HEK293T (cell line): ENCODE measurements at regions not wholly inside any gene's neighbourhood (a gene's known extent, or its start where the extent isn't known, plus 50 kb on each side); places are given as distances from the start of the nearest gene placed in this dataset.

ENCODE experiments used
- CTCF ChIA-PET: fragments of 350-600 bp; formaldehyde crosslinking; extraction: SDS; loops from one replicate; lab custom pipeline; 2021; ENCODE audit warnings: antibody characterized with exemption, inconsistent platforms; lab: Yijun Ruan, JAX
- POLR2A ChIA-PET: fragments of 350-600 bp; formaldehyde crosslinking; extraction: SDS; loops from one replicate; lab custom pipeline; 2020; ENCODE audit warnings: antibody characterized with exemption, inconsistent platforms; lab: Yijun Ruan, JAX
- DNase-seq: peaks from one replicate; pipeline ENCODE4 v3.0.0; 2012; ENCODE audit warnings: mixed read lengths; ENCODE audit errors: extremely low spot score
- ARNT ChIP-seq: fragments of 450-650 bp; IDR thresholded peaks from 2 replicates; pipeline ENCODE4 v1.6.1; 2017; ENCODE audit warnings: mild to moderate bottlenecking
- BHLHE40 ChIP-seq: fragments of 450-650 bp; IDR thresholded peaks from 2 replicates; pipeline ENCODE4 v1.6.1; 2016; ENCODE audit warnings: mild to moderate bottlenecking, moderate library complexity, borderline replicate concordance
- CTBP1 ChIP-seq: fragments of 450-650 bp; IDR thresholded peaks from 2 replicates; pipeline ENCODE4 v1.6.1; 2016; ENCODE audit warnings: borderline replicate concordance
- ELF4 ChIP-seq: fragments of 450-650 bp; IDR thresholded peaks from 2 replicates; pipeline ENCODE4 v1.6.1; 2017; ENCODE audit warnings: antibody characterized with exemption
- FOXA1 ChIP-seq: fragments of 450-650 bp; IDR thresholded peaks from 2 replicates; pipeline ENCODE4 v1.6.1; 2016; ENCODE audit warnings: mild to moderate bottlenecking
- FOXK2 ChIP-seq: fragments of 450-650 bp; IDR thresholded peaks from 2 replicates; pipeline ENCODE4 v1.6.1; 2016; ENCODE audit warnings: mild to moderate bottlenecking
- FOXM1 ChIP-seq: fragments of 450-650 bp; IDR thresholded peaks from 2 replicates; pipeline ENCODE4 v1.6.1; 2017; ENCODE audit warnings: mild to moderate bottlenecking, borderline replicate concordance
- HDGF ChIP-seq: fragments of 450-650 bp; IDR thresholded peaks from 2 replicates; pipeline ENCODE4 v1.6.1; 2017; ENCODE audit warnings: antibody characterized with exemption, borderline replicate concordance
- L3MBTL2 ChIP-seq: fragments of 450-650 bp; conservative IDR thresholded peaks from 2 replicates; pipeline ENCODE4 v1.6.1; 2016; ENCODE audit warnings: mild to moderate bottlenecking
- LEF1 ChIP-seq: fragments of 450-650 bp; IDR thresholded peaks from 2 replicates; pipeline ENCODE4 v1.6.1; 2017; ENCODE audit warnings: mild to moderate bottlenecking, borderline replicate concordance
- NFRKB ChIP-seq: fragments of 450-650 bp; IDR thresholded peaks from 2 replicates; pipeline ENCODE4 v1.6.1; 2016; ENCODE audit warnings: mild to moderate bottlenecking, moderate library complexity
- PKNOX1 ChIP-seq: fragments of 450-650 bp; IDR thresholded peaks from 2 replicates; pipeline ENCODE4 v1.6.1; 2016
- SP1 ChIP-seq: fragments of 450-650 bp; IDR thresholded peaks from 2 replicates; pipeline ENCODE4 v1.6.1; 2017
- SUZ12 ChIP-seq: fragments of 450-650 bp; IDR thresholded peaks from 2 replicates; pipeline ENCODE4 v1.6.1; 2016; ENCODE audit warnings: mild to moderate bottlenecking
- TARDBP ChIP-seq: fragments of 450-650 bp; IDR thresholded peaks from 2 replicates; pipeline ENCODE4 v1.6.1; 2016
- ZNF384 ChIP-seq: fragments of 450-650 bp; IDR thresholded peaks from 2 replicates; pipeline ENCODE4 v1.6.1; 2016

- no peak for DNase-seq
- ChIA-PET POLR2A (no interaction called here), CTCF (interaction anchor here (0.6 kb wide), 1 partner anchor 61 kb away, joined by 4 read pairs; no protein-coding TSS in a partner anchor)
- no peak for TF ChIP-seq ELF4
- TF ChIP-seq L3MBTL2, result no peak
- TF ChIP-seq FOXA1, result no peak
- TF ChIP-seq LEF1, result no peak
- TF ChIP-seq SP1, result no peak
- TF ChIP-seq SUZ12, result no peak
- TF ChIP-seq TARDBP, result no peak
- no peak for TF ChIP-seq BHLHE40
- TF ChIP-seq NFRKB, result no peak
- TF ChIP-seq HDGF, result no peak
- TF ChIP-seq CTBP1, result no peak
Observed at GRCh38 chrX:80223982-80224579, 196.2 kb upstream of the TENT5D start.

- TF ChIP-seq L3MBTL2 (no peak), FOXM1 (no peak), HDGF (no peak), SUZ12 (no peak), LEF1 (no peak), NFRKB (no peak), FOXA1 (no peak), PKNOX1 (no peak), CTBP1 (no peak), FOXK2 (no peak), ELF4 (no peak), SP1 (no peak), BHLHE40 (no peak), ZNF384 (no peak), ARNT (no peak), TARDBP (no peak)
- DNase-seq, result no peak
- ChIA-PET POLR2A (no interaction called here), CTCF (no interaction called here)
Observed at GRCh38 chrX:80229626-80230025, 190.6 kb upstream of the TENT5D start.

- POLR2A ChIA-PET, result no interaction called here
- CTCF ChIA-PET, result no interaction called here
- no peak for TF ChIP-seq PKNOX1
- TF ChIP-seq NFRKB, result no peak
- no peak for TF ChIP-seq FOXA1
- TF ChIP-seq FOXM1, result no peak
- no peak for TF ChIP-seq BHLHE40
- TF ChIP-seq ZNF384, result no peak
- no peak for DNase-seq
Observed at GRCh38 chrX:80237072-80237471, 183.2 kb upstream of the TENT5D start.

GRCh38 chrX:80246271-80246670 is 174.0 kb upstream of the TENT5D start:
- CTCF ChIA-PET, result no interaction called here
- TF ChIP-seq SUZ12 (no peak), SP1 (no peak), ARNT (no peak), L3MBTL2 (no peak), FOXM1 (no peak), HDGF (no peak), NFRKB (no peak), LEF1 (no peak), FOXK2 (no peak), PKNOX1 (no peak), FOXA1 (no peak), CTBP1 (no peak), BHLHE40 (no peak), TARDBP (no peak), ELF4 (no peak), ZNF384 (no peak)
- POLR2A ChIA-PET, result no interaction called here
- no peak for DNase-seq

- CTCF ChIA-PET, result no interaction called here
- POLR2A ChIA-PET, result no interaction called here
- no peak for TF ChIP-seq ARNT
- no peak for TF ChIP-seq LEF1
- no peak for TF ChIP-seq PKNOX1
- TF ChIP-seq FOXA1, result no peak
- TF ChIP-seq BHLHE40, result no peak
- TF ChIP-seq CTBP1, result no peak
- no peak for TF ChIP-seq FOXK2
- TF ChIP-seq NFRKB, result no peak
- TF ChIP-seq HDGF, result no peak
- no peak for TF ChIP-seq SP1
- TF ChIP-seq ZNF384, result no peak
- no peak for DNase-seq
Observed at GRCh38 chrX:80266287-80266686, 154.0 kb upstream of the TENT5D start.

GRCh38 chrX:80266979-80267378 is 153.3 kb upstream of the TENT5D start:
- TF ChIP-seq ELF4, result no peak
- no peak for TF ChIP-seq FOXA1
- no peak for TF ChIP-seq SUZ12
- no peak for TF ChIP-seq SP1
- TF ChIP-seq FOXM1, result no peak
- no peak for TF ChIP-seq LEF1
- ChIA-PET CTCF (no interaction called here), POLR2A (no interaction called here)
- no peak for DNase-seq
